WTC11 (cell line): ENCODE measurements at regions not wholly inside any gene's neighbourhood (a gene's known extent, or its start where the extent isn't known, plus 50 kb on each side); places are given as distances from the start of the nearest gene placed in this dataset.

Experiments
- ATAC-seq: fragments of 200-7000 bp; cut with Tn5 transposase; 2 replicates; pipeline ENCODE4 v1.10.0; 2021; ENCODE audit warnings: mild to moderate bottlenecking, moderate library complexity
- CTCF ChIA-PET: fragments of 300-600 bp; sonication (Branson Sonifier 250); formaldehyde crosslinking; loops from one replicate; lab custom pipeline; 2021; ENCODE audit warnings: antibody characterized with exemption; lab: Charles Lee
- POLR2A ChIA-PET: fragments of 350-600 bp; sonication (Branson Sonifier 250); formaldehyde crosslinking; loops from one replicate; lab custom pipeline; 2021; ENCODE audit warnings: antibody characterized with exemption; lab: Charles Lee
- DNase-seq: peaks from one replicate; pipeline ENCODE4 v3.0.0; 2021; ENCODE audit warnings: low spot score
- H3K27ac Mint-ChIP-seq: 2 replicates; pipeline ENCODE4 v1.8.0; 2021; ENCODE audit warnings: mixed read lengths
- H3K27me3 Mint-ChIP-seq: 2 replicates; pipeline ENCODE4 v1.8.0; 2021; ENCODE audit warnings: low read depth, mild to moderate bottlenecking, moderate library complexity, mixed read lengths
- H3K36me3 Mint-ChIP-seq: 2 replicates; pipeline ENCODE4 v1.8.0; 2021; ENCODE audit warnings: mixed read lengths
- H3K4me1 Mint-ChIP-seq: 2 replicates; pipeline ENCODE4 v1.8.0; 2022; ENCODE audit warnings: mixed read lengths
- H3K4me3 Mint-ChIP-seq: 2 replicates; pipeline ENCODE4 v1.8.0; 2021; ENCODE audit warnings: mild to moderate bottlenecking, moderate library complexity, mixed read lengths
- H3K9me3 Mint-ChIP-seq: 2 replicates; pipeline ENCODE4 v1.8.0; 2021; ENCODE audit warnings: mixed read lengths
- CREB1 ChIP-seq: sonication (generic); formaldehyde crosslinking; IDR thresholded peaks from 2 replicates; pipeline ENCODE4 v1.8.0; 2023; ENCODE audit warnings: mild to moderate bottlenecking, missing genetic modification reagents
- FOXP1 ChIP-seq: sonication (generic); formaldehyde crosslinking; IDR thresholded peaks from 2 replicates; pipeline ENCODE4 v1.8.0; 2022; ENCODE audit warnings: missing genetic modification reagents, mild to moderate bottlenecking, moderate library complexity, borderline replicate concordance
- HMGA2 ChIP-seq: fragments of 250-450 bp; sonication (Bioruptor Pico); IDR thresholded peaks from 2 replicates; pipeline ENCODE4 v1.4.0; 2021; ENCODE audit warnings: mild to moderate bottlenecking, moderate library complexity
- HMGXB4 ChIP-seq: sonication (generic); formaldehyde crosslinking; IDR thresholded peaks from 2 replicates; pipeline ENCODE4 v1.8.1; 2023; ENCODE audit warnings: mild to moderate bottlenecking, moderate library complexity, missing genetic modification reagents
- IRF2 ChIP-seq: sonication (generic); formaldehyde crosslinking; IDR thresholded peaks from 2 replicates; pipeline ENCODE4 v1.8.0; 2022; ENCODE audit warnings: low read depth, missing genetic modification reagents, borderline replicate concordance
- MLX ChIP-seq: sonication (generic); formaldehyde crosslinking; IDR thresholded peaks from 2 replicates; pipeline ENCODE4 v1.8.1; 2023; ENCODE audit warnings: mild to moderate bottlenecking, missing genetic modification reagents, moderate library complexity
- NFATC4 ChIP-seq: fragments of 250-450 bp; sonication (Bioruptor Pico); IDR thresholded peaks from 2 replicates; pipeline ENCODE4 v1.9.0; 2021; ENCODE audit warnings: mild to moderate bottlenecking
- NR2C2 ChIP-seq: sonication (generic); formaldehyde crosslinking; IDR thresholded peaks from 2 replicates; pipeline ENCODE4 v1.8.0; 2022; ENCODE audit warnings: mild to moderate bottlenecking, missing genetic modification reagents
- TEAD1 ChIP-seq: sonication (generic); formaldehyde crosslinking; IDR thresholded peaks from 2 replicates; pipeline ENCODE4 v1.8.0; 2022; ENCODE audit warnings: mild to moderate bottlenecking, missing genetic modification reagents
- ZNF219 ChIP-seq: sonication (generic); formaldehyde crosslinking; IDR thresholded peaks from 2 replicates; pipeline ENCODE4 v1.8.0; 2023; ENCODE audit warnings: missing genetic modification reagents, mild to moderate bottlenecking, borderline replicate concordance
- ZNF671 ChIP-seq: fragments of 250-450 bp; sonication (Bioruptor Pico); IDR thresholded peaks from 2 replicates; pipeline ENCODE4 v1.8.0; 2021; ENCODE audit warnings: mild to moderate bottlenecking
- TF ChIP-seq, protein P1 (sequence below): sonication (generic); formaldehyde crosslinking; IDR thresholded peaks from 2 replicates; pipeline ENCODE4 v1.8.1; 2022; ENCODE audit warnings: missing genetic modification reagents, borderline replicate concordance
- TF ChIP-seq, protein P2 (sequence below): sonication (generic); formaldehyde crosslinking; IDR thresholded peaks from 2 replicates; pipeline ENCODE4 v1.8.0; 2023; ENCODE audit warnings: missing genetic modification reagents, mild to moderate bottlenecking, borderline replicate concordance
- TF ChIP-seq, protein P3 (sequence below): sonication (generic); formaldehyde crosslinking; IDR thresholded peaks from 2 replicates; pipeline ENCODE4 v1.8.1; 2022; ENCODE audit warnings: mild to moderate bottlenecking, missing genetic modification reagents, moderate library complexity, borderline replicate concordance
- TF ChIP-seq, protein P4 (sequence below): sonication (generic); formaldehyde crosslinking; IDR thresholded peaks from 2 replicates; pipeline ENCODE4 v1.8.1; 2023; ENCODE audit warnings: mild to moderate bottlenecking, missing genetic modification reagents, borderline replicate concordance
- TF ChIP-seq, protein P5 (sequence below): sonication (generic); formaldehyde crosslinking; IDR thresholded peaks from 2 replicates; pipeline ENCODE4 v1.8.1; 2022; ENCODE audit warnings: mild to moderate bottlenecking, moderate library complexity, missing genetic modification reagents
- TF ChIP-seq, protein P6 (sequence below): sonication (generic); formaldehyde crosslinking; IDR thresholded peaks from 2 replicates; pipeline ENCODE4 v1.8.0; 2022; ENCODE audit warnings: mild to moderate bottlenecking, missing genetic modification reagents

GRCh38 chr4:178976861-178977260, 1534.6 kb upstream of the AGA start:
- ATAC-seq (no peak), DNase-seq (no peak)
- H3K4me1 Mint-ChIP-seq = peaks cover 11% of the 10 kb centered on the region

DNA sequence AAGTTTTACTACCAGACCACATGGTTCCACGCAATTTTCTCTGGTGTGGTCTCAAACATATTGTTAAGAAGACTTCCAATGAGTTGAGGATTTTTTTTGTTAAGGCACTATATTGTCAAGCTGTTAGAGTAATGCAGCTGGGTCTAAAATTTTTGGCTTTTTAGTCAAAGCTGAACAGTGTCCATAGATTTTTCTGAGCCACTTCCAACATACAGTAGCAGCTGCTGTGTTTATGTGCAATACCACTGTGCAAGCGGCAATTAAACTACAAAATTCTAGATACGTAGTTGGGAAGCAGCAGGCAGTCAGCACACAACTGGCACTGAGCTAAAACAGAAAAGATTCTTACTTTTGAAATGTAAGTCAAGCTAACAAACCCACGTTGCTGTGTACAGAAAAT, 1551.1 kb upstream of the AGA start:
- Mint-ChIP-seq H3K4me3 (no peak overlapping the region), H3K36me3 (no peaks in the 10 kb centered on the region), H3K4me1 (no peaks in the 10 kb centered on the region), H3K27me3 (no peaks in the 10 kb centered on the region), H3K27ac (no peak overlapping the region), H3K9me3 (no peaks in the 10 kb centered on the region)
- ChIA-PET POLR2A (interaction anchor here (0.7 kb wide), 1 partner anchor 437 kb away, joined by 3 read pairs; no protein-coding TSS in a partner anchor), CTCF (no interaction called here)
- DNase-seq = no peak
- TF ChIP-seq ZNF219 = no peak
- no peak for TF ChIP-seq CREB1 (CRISPR knock-in tag)
- TF ChIP-seq, protein P1, sequence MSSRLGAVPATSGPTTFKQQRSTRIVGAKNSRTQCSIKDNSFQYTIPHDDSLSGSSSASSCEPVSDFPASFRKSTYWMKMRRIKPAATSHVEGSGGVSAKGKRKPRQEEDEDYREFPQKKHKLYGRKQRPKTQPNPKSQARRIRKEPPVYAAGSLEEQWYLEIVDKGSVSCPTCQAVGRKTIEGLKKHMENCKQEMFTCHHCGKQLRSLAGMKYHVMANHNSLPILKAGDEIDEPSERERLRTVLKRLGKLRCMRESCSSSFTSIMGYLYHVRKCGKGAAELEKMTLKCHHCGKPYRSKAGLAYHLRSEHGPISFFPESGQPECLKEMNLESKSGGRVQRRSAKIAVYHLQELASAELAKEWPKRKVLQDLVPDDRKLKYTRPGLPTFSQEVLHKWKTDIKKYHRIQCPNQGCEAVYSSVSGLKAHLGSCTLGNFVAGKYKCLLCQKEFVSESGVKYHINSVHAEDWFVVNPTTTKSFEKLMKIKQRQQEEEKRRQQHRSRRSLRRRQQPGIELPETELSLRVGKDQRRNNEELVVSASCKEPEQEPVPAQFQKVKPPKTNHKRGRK (CRISPR knock-in tag) = no peak
- TF ChIP-seq, protein P2, sequence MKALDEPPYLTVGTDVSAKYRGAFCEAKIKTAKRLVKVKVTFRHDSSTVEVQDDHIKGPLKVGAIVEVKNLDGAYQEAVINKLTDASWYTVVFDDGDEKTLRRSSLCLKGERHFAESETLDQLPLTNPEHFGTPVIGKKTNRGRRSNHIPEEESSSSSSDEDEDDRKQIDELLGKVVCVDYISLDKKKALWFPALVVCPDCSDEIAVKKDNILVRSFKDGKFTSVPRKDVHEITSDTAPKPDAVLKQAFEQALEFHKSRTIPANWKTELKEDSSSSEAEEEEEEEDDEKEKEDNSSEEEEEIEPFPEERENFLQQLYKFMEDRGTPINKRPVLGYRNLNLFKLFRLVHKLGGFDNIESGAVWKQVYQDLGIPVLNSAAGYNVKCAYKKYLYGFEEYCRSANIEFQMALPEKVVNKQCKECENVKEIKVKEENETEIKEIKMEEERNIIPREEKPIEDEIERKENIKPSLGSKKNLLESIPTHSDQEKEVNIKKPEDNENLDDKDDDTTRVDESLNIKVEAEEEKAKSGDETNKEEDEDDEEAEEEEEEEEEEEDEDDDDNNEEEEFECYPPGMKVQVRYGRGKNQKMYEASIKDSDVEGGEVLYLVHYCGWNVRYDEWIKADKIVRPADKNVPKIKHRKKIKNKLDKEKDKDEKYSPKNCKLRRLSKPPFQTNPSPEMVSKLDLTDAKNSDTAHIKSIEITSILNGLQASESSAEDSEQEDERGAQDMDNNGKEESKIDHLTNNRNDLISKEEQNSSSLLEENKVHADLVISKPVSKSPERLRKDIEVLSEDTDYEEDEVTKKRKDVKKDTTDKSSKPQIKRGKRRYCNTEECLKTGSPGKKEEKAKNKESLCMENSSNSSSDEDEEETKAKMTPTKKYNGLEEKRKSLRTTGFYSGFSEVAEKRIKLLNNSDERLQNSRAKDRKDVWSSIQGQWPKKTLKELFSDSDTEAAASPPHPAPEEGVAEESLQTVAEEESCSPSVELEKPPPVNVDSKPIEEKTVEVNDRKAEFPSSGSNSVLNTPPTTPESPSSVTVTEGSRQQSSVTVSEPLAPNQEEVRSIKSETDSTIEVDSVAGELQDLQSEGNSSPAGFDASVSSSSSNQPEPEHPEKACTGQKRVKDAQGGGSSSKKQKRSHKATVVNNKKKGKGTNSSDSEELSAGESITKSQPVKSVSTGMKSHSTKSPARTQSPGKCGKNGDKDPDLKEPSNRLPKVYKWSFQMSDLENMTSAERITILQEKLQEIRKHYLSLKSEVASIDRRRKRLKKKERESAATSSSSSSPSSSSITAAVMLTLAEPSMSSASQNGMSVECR (CRISPR knock-in tag) = no peak
- TF ChIP-seq, protein P3, sequence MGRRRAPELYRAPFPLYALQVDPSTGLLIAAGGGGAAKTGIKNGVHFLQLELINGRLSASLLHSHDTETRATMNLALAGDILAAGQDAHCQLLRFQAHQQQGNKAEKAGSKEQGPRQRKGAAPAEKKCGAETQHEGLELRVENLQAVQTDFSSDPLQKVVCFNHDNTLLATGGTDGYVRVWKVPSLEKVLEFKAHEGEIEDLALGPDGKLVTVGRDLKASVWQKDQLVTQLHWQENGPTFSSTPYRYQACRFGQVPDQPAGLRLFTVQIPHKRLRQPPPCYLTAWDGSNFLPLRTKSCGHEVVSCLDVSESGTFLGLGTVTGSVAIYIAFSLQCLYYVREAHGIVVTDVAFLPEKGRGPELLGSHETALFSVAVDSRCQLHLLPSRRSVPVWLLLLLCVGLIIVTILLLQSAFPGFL = no peak
- TF ChIP-seq NFATC4 (CRISPR knock-in tag) = no peak
- TF ChIP-seq HMGA2 (CRISPR knock-in tag) = no peak
- TF ChIP-seq ZNF671 (CRISPR knock-in tag) = no peak
- TF ChIP-seq, protein P4, sequence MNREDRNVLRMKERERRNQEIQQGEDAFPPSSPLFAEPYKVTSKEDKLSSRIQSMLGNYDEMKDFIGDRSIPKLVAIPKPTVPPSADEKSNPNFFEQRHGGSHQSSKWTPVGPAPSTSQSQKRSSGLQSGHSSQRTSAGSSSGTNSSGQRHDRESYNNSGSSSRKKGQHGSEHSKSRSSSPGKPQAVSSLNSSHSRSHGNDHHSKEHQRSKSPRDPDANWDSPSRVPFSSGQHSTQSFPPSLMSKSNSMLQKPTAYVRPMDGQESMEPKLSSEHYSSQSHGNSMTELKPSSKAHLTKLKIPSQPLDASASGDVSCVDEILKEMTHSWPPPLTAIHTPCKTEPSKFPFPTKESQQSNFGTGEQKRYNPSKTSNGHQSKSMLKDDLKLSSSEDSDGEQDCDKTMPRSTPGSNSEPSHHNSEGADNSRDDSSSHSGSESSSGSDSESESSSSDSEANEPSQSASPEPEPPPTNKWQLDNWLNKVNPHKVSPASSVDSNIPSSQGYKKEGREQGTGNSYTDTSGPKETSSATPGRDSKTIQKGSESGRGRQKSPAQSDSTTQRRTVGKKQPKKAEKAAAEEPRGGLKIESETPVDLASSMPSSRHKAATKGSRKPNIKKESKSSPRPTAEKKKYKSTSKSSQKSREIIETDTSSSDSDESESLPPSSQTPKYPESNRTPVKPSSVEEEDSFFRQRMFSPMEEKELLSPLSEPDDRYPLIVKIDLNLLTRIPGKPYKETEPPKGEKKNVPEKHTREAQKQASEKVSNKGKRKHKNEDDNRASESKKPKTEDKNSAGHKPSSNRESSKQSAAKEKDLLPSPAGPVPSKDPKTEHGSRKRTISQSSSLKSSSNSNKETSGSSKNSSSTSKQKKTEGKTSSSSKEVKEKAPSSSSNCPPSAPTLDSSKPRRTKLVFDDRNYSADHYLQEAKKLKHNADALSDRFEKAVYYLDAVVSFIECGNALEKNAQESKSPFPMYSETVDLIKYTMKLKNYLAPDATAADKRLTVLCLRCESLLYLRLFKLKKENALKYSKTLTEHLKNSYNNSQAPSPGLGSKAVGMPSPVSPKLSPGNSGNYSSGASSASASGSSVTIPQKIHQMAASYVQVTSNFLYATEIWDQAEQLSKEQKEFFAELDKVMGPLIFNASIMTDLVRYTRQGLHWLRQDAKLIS = no peak
- no peak for TF ChIP-seq NR2C2 (CRISPR knock-in tag)
- TF ChIP-seq MLX (CRISPR knock-in tag) = no peak
- TF ChIP-seq, protein P5, sequence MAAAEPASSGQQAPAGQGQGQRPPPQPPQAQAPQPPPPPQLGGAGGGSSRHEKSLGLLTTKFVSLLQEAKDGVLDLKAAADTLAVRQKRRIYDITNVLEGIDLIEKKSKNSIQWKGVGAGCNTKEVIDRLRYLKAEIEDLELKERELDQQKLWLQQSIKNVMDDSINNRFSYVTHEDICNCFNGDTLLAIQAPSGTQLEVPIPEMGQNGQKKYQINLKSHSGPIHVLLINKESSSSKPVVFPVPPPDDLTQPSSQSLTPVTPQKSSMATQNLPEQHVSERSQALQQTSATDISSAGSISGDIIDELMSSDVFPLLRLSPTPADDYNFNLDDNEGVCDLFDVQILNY (CRISPR knock-in tag) = no peak
- TF ChIP-seq FOXP1 = no peak
- no peak for TF ChIP-seq HMGXB4 (CRISPR knock-in tag)
- ATAC-seq = no peak

More at GRCh38 chr4:178976861-178977260, 1534.6 kb upstream of the AGA start:
- CTCF ChIA-PET = no interaction called here
- TF ChIP-seq IRF2 = no peak
- no peak for TF ChIP-seq TEAD1
- TF ChIP-seq, protein P6, sequence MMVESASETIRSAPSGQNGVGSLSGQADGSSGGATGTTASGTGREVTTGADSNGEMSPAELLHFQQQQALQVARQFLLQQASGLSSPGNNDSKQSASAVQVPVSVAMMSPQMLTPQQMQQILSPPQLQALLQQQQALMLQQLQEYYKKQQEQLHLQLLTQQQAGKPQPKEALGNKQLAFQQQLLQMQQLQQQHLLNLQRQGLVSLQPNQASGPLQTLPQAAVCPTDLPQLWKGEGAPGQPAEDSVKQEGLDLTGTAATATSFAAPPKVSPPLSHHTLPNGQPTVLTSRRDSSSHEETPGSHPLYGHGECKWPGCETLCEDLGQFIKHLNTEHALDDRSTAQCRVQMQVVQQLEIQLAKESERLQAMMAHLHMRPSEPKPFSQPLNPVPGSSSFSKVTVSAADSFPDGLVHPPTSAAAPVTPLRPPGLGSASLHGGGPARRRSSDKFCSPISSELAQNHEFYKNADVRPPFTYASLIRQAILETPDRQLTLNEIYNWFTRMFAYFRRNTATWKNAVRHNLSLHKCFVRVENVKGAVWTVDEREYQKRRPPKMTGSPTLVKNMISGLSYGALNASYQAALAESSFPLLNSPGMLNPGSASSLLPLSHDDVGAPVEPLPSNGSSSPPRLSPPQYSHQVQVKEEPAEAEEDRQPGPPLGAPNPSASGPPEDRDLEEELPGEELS (CRISPR knock-in tag) = no peak
- TF ChIP-seq, all 79 proteins: peak for 0
- Mint-ChIP-seq H3K27me3 (no peaks in the 10 kb centered on the region), H3K36me3 (no peaks in the 10 kb centered on the region), H3K27ac (no peak overlapping the region), H3K4me3 (no peak overlapping the region), H3K9me3 (no peaks in the 10 kb centered on the region)
- POLR2A ChIA-PET = no interaction called here
